IPS-20b (cell line): ENCODE measurements at regions not wholly inside any gene's neighbourhood (a gene's known extent, or its start where the extent isn't known, plus 50 kb on each side); places are given as distances from the start of the nearest gene placed in this dataset.
"Not testable (repeated sequence)": the region's sequence is repeated elsewhere in the genome, so short reads cannot be mapped to it uniquely, and the experiment has no call there.

Experiments used
- H3K27ac ChIP-seq: one replicate; pipeline ENCODE4 v1.5.1; 2013; ENCODE audit warnings: low read length
- H3K27me3 ChIP-seq: 2 replicates; pipeline ENCODE4 v1.6.1; 2013; ENCODE audit warnings: mild to moderate bottlenecking, low read length, inconsistent platforms; ENCODE audit not compliant: insufficient read depth
- H3K36me3 ChIP-seq: 2 replicates; pipeline ENCODE4 v1.6.1; 2013; ENCODE audit warnings: low read depth, mild to moderate bottlenecking, inconsistent platforms, low read length, moderate library complexity; ENCODE audit not compliant: insufficient read depth
- H3K4me1 ChIP-seq: 2 replicates; pipeline ENCODE4 v1.6.1; 2013; ENCODE audit warnings: mild to moderate bottlenecking, control low read depth, inconsistent platforms, low read length, moderate library complexity; ENCODE audit not compliant: insufficient read depth
- H3K4me3 ChIP-seq: 2 replicates; pipeline ENCODE4 v1.5.1; 2013; ENCODE audit warnings: mild to moderate bottlenecking, low read length, inconsistent platforms
- H3K9ac ChIP-seq: 2 replicates; pipeline ENCODE4 v1.6.1; 2013; ENCODE audit warnings: low read depth, mild to moderate bottlenecking, inconsistent platforms, low read length, moderate library complexity
- H3K9me3 ChIP-seq: 2 replicates; pipeline ENCODE4 v1.6.1; 2013; ENCODE audit warnings: mild to moderate bottlenecking, low read depth, low read length, inconsistent platforms; ENCODE audit not compliant: insufficient read depth

DNA sequence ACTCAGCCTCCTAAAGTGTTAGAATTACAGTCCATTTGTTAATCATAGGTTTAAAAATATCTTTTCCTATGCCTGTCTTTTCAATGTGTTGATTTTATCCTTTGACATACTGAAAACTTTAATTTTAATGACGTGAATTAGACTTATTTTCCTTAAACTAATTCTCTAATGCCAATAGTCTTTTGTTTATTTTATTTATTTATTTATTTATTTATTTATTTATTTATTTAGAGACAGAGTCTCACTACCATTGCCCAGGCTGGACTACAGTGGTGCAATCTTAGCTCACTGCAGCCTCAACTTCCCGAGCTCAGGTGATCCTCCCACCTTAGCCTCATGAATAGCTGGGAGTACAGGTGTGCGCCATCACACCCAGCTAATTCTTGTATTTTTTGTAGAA lies 694.5 kb downstream of the TRHDE start:
- Histone ChIP-seq H3K4me1 (no peaks in the 10 kb centered on the region), H3K27me3 (no peaks in the 10 kb centered on the region), H3K27ac (no peak overlapping the region), H3K36me3 (no peaks in the 10 kb centered on the region), H3K9ac (no peak overlapping the region), H3K4me3 (no peak overlapping the region), H3K9me3 (no peaks in the 10 kb centered on the region)

DNA sequence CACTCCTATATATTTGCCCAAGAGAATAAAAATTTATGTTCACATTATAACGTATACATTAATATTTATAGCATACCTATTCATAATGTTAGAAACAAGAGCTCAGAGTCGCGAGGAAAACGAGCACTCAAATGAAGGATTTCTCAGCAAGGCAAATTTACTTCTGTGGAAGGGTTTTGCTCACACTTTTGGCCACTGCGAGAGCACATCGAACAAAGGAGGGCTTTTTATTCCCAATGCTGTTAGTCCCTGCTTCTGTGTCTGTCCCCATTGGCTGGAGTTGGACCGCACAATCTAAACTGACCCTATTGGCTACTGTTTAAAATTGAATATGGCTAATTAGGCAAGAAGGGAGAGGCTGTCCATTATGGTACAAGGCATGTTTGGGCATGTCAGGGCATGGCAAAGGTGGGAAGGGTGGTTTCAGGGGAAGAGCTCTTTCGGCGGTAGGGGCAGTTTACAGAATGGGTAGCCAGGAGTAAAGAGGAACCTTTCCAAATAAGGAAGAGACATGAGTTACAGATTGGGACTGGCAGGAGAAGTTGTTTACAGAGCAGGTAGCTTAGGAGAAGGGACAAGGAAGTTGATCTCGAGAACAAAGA lies 702.9 kb downstream of the TRHDE start:
- Histone ChIP-seq H3K4me3 (no peak overlapping the region), H3K4me1 (no peaks in the 10 kb centered on the region), H3K9me3 (peaks cover 13% of the 10 kb centered on the region)

DNA sequence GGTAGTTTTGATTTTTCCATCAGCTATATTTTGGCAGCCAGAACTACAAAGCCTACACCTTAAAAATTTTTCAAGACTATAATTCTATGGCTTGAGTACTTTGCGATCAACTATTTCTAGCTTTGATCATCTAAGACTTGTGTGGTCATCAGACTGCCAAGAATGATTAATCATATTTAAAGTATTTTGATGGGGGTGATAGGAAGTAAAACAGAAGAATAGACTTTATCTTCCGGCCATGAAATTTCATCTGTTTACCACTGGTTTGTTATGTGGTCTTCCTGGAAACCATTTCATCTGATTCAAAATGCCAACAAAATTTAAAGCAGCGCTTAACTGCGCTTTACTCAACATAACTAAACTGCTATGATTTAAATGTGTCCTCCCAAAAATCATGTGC lies 706.8 kb downstream of the TRHDE start:
- no peak overlapping the region for H3K4me3 ChIP-seq
- 0 out of 2 replicates have a peak, but pooled peaks cover 4% of the 10 kb centered on the region for H3K36me3 ChIP-seq
- no peaks in the 10 kb centered on the region; the same call in 1 of the 2 replicates for H3K4me1 ChIP-seq
- H3K27me3 ChIP-seq, result no peaks in the 10 kb centered on the region
- H3K9me3 ChIP-seq, result peaks cover 13% of the 10 kb centered on the region
- H3K9ac ChIP-seq, result no peak overlapping the region
- no peak overlapping the region for H3K27ac ChIP-seq

More for the DNA sequence above, 702.9 kb downstream of the TRHDE start:
- no peak overlapping the region for H3K9ac ChIP-seq
- H3K27me3 ChIP-seq, result no peaks in the 10 kb centered on the region
- H3K27ac ChIP-seq, result no peak overlapping the region
- 0 out of 2 replicates have a peak, but pooled peaks cover 4% of the 10 kb centered on the region for H3K36me3 ChIP-seq

DNA sequence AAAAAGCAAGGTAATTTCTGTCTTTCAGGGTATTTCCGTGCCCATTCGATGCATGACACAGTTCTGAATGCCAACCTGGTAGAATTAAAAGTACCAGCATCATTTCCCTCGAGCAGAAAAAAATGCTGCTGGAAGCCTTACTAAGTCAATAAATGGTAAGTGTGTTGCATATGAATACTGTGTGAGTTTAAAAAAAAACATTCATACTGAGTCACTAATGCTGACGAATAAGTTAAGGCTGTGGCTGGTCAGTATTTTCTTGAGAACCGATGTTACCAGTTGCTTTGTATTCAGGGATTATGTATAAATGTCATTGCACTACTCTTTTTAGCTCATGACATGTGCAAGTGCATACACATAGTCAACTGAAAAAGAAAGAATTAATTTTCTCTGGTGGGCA lies 710.2 kb downstream of the TRHDE start:
- Histone ChIP-seq H3K9ac (no peak overlapping the region), H3K9me3 (no peaks in the 10 kb centered on the region), H3K4me1 (no peaks in the 10 kb centered on the region; the same call in 1 of the 2 replicates), H3K36me3 (no peaks in the 10 kb centered on the region), H3K4me3 (no peak overlapping the region), H3K27ac (no peak overlapping the region), H3K27me3 (no peaks in the 10 kb centered on the region)

DNA sequence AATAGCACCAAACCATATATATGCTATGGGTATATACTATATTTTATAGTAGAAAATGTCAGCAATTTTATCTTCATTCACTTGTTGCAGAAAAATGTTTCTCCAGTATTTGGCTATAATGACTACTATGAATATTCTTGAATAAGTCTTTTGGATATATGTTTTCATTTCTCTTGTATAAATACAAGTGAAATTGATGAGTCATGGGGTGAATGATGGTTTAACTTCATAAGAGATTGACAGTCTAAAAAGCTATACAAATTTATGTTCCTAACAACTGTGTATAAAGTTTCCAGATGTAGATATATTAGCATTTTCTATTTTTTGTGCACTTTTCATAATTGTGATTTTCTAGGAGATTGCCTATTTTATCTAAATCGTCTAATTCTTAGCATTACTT lies 714.8 kb downstream of the TRHDE start:
- H3K27me3 ChIP-seq, result no peaks in the 10 kb centered on the region
- no peak overlapping the region for H3K9ac ChIP-seq
- no peaks in the 10 kb centered on the region for H3K36me3 ChIP-seq
- H3K27ac ChIP-seq, result no peak overlapping the region
- no peaks in the 10 kb centered on the region for H3K9me3 ChIP-seq
- H3K4me3 ChIP-seq, result no peak overlapping the region
- H3K4me1 ChIP-seq, result no peaks in the 10 kb centered on the region

DNA sequence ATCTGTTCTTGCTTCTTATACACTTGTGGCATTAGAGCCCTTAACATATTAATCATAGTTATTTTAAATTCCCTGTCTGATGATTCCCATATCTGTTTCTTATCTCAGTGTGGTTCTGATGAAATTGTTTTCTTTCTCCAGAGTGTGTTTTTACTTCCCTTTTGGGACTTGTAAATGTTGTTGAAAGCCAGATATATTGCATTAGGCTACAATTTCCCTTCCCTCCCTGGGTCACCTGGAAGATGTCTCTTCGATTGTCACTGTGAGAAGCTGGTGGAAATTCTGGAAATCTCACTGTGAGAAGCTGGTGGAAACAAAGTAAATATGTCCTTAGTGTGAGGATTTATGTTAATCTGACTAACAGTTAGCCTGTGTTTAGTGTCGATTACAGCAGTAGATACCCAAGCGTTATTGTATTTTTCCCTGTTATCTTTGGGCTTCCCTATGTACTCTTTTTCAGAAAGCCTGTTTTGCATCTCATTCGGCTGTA lies 717.3 kb downstream of the TRHDE start:
- Histone ChIP-seq H3K27ac (no peak overlapping the region), H3K4me3 (no peak overlapping the region), H3K36me3 (no peaks in the 10 kb centered on the region), H3K27me3 (no peaks in the 10 kb centered on the region), H3K9me3 (no peaks in the 10 kb centered on the region), H3K9ac (no peak overlapping the region), H3K4me1 (no peaks in the 10 kb centered on the region)

DNA sequence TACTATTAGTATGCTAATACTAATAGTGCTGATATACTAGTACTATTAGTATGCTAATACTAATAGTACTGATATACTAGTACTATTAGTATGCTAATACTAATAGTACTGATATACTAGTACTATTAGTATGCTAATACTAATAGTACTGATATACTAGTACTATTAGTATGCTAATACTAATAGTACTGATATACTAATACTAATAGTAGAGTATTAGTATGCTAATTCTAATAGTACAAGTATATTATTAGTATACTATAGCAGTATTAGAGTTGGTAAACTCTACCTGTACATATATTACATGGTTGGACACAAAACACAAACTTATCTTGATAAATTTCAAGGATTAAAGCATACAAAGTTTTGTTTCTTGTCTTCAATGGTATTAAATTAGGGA lies 722.9 kb downstream of the TRHDE start:
- not testable (repeated sequence) for H3K27me3 ChIP-seq, H3K36me3 ChIP-seq, H3K9ac ChIP-seq, H3K4me3 ChIP-seq, H3K9me3 ChIP-seq, H3K4me1 ChIP-seq, H3K27ac ChIP-seq

DNA sequence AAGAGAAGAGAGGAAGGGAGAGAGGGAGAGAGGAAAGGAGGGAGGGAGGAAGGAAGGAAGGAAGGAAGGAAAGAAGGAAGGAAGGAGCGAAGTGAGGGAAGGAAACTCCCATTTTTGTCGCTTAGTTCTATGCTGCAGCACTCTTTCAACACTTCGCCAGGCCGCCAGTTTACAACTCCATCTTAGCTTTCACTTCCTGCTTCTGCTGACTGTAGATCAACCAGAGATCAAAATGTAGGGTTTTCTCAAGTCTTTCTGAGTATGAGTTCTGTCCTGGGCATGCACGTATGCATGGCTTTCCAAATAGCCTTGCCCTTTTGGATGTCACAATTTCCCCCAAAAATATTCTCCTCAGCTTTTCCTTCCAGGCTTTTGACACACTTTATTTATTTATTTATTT lies 723.4 kb downstream of the TRHDE start:
- Histone ChIP-seq H3K27ac (no peak overlapping the region), H3K4me3 (no peak overlapping the region), H3K36me3 (no peaks in the 10 kb centered on the region), H3K9me3 (no peaks in the 10 kb centered on the region), H3K27me3 (no peaks in the 10 kb centered on the region), H3K9ac (no peak overlapping the region), H3K4me1 (no peaks in the 10 kb centered on the region)

DNA sequence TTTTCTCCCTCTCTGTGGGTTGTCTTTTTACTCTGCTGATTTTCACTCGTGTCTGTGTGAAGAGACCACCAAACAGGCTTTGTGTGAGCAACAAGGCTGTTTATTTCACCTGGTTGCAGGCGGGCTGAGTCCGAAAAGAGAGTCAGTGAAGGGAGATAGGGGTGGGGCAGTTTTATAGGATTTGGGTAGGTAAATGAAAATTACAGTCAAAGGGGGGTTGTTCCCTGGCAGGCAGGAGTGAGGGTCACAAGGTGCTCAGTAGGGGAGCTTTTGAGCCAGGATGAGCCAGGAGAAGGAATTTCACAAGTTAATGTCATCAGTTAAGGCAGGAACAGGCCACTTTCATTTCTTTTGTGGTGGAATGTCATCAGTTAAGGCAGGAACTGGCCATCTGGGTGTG lies 729.6 kb downstream of the TRHDE start:
- H3K27me3 ChIP-seq, H3K27ac ChIP-seq, H3K9ac ChIP-seq, H3K36me3 ChIP-seq, H3K9me3 ChIP-seq, H3K4me1 ChIP-seq, H3K4me3 ChIP-seq: not testable (repeated sequence)

DNA sequence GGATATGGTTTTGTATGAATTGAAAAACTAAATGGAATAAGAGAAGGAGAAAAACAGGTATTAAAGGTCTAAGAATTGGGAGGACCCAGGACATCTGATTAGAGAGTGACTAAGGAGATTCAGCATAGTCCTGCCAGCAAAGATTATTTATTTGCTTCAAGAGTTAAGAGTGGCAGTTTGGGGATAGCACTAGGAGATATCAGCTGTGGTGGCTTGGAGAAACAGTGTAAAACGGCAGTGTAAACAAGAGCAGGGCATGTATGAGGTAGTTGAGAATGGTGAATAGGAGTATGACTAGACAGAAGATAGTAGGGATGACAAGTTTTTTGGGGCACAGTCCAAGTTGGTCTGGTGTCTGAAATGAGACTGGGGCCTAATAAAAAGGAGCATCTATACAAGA lies 730.3 kb downstream of the TRHDE start:
- not testable (repeated sequence) for H3K4me1 ChIP-seq, H3K9ac ChIP-seq, H3K27ac ChIP-seq, H3K9me3 ChIP-seq, H3K36me3 ChIP-seq, H3K4me3 ChIP-seq, H3K27me3 ChIP-seq

DNA sequence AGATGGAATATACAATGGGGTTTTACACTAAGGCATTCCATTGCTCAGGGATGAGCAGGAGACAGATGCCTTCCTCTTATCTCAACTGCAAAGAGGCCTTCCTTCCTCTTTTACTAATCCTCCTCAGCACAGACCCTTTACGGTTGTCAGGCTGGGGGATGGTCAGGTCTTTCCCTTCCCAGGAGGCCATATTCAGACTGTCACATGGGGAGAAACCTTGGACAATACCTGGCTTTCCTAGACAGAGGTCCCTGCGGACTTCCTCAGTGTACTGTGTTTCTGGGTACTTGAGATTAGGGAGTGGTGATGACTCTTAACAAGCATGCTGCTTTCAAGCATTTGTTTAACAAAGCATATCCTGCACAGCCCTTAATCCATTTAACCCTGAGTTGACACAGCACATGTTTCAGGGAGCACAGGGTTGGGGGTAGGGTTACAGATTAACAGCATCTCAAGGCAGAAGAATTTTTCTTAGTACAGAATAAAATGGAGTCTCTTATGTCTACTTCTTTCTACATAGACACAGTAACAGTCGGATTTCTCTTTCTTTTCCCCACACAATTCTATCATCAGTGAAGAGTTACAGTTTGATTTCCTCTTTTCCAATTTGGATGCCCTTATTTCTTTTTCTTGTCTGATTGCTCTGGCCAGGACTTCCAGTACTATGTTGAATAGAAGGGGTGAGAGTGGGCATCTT lies 737.1 kb downstream of the TRHDE start:
- H3K9me3 ChIP-seq, result peaks cover 11% of the 10 kb centered on the region
- not testable (repeated sequence) for H3K27me3 ChIP-seq, H3K27ac ChIP-seq, H3K36me3 ChIP-seq, H3K4me3 ChIP-seq, H3K9ac ChIP-seq, H3K4me1 ChIP-seq

DNA sequence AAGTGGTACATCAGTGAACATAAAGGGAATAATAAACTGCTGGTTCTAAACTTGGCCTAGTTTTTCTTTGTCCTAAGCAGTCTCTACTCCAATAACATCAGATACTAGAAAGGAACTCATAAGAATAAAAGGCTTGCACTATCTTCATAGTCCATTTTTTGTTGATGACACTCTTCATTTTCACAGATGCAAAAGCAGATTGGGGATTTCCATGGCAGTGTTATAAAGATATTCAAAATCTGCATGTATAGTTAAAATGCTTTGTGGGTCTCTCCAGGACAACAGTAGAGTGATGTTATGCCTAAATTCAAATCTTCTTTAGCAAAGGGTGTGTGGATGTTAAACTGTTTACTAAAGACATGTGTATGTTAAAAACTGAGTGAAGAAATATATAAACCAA lies 745.8 kb downstream of the TRHDE start:
- H3K36me3 ChIP-seq, result no peaks in the 10 kb centered on the region
- no peaks in the 10 kb centered on the region for H3K27me3 ChIP-seq
- H3K4me1 ChIP-seq, result peaks cover 3% of the 10 kb centered on the region; the same call in 1 of the 2 replicates
- H3K4me3 ChIP-seq, result no peak overlapping the region
- no peak overlapping the region for H3K9ac ChIP-seq
- H3K9me3 ChIP-seq, result 0 out of 2 replicates have a peak, but pooled peaks cover 2% of the 10 kb centered on the region
- no peak overlapping the region for H3K27ac ChIP-seq
